Panc1 (cell line): ENCODE measurements at regions not wholly inside any gene's neighbourhood (a gene's known extent, or its start where the extent isn't known, plus 50 kb on each side); places are given as distances from the start of the nearest gene placed in this dataset.

Experiments
- POLR2AphosphoS5 ChIP-seq: IDR thresholded peaks from 2 replicates; pipeline ENCODE4 v1.6.1; 2012; ENCODE audit warnings: mild to moderate bottlenecking, low read depth, low read length, moderate library complexity
- TF ChIP-seq, protein P1 (sequence below): fragments of 450-650 bp; IDR thresholded peaks from 2 replicates; pipeline ENCODE4 v1.5.1; 2017; ENCODE audit warnings: mild to moderate bottlenecking
- TF ChIP-seq, protein P2 (sequence below), 2 experiments: IDR thresholded peaks; 2 replicates each; pipeline ENCODE4 v1.6.1; 2011 to 2012; ENCODE audit warnings: low read depth in 2 of 2, control low read depth in 1 of 2, low read length in 1 of 2, mild to moderate bottlenecking in 1 of 2, moderate library complexity in 1 of 2; ENCODE audit not compliant: insufficient read depth in 1 of 2

- TF ChIP-seq, protein P1, sequence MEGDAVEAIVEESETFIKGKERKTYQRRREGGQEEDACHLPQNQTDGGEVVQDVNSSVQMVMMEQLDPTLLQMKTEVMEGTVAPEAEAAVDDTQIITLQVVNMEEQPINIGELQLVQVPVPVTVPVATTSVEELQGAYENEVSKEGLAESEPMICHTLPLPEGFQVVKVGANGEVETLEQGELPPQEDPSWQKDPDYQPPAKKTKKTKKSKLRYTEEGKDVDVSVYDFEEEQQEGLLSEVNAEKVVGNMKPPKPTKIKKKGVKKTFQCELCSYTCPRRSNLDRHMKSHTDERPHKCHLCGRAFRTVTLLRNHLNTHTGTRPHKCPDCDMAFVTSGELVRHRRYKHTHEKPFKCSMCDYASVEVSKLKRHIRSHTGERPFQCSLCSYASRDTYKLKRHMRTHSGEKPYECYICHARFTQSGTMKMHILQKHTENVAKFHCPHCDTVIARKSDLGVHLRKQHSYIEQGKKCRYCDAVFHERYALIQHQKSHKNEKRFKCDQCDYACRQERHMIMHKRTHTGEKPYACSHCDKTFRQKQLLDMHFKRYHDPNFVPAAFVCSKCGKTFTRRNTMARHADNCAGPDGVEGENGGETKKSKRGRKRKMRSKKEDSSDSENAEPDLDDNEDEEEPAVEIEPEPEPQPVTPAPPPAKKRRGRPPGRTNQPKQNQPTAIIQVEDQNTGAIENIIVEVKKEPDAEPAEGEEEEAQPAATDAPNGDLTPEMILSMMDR = no peak
- TF ChIP-seq POLR2AphosphoS5 = no peak
- TF ChIP-seq, protein P2, sequence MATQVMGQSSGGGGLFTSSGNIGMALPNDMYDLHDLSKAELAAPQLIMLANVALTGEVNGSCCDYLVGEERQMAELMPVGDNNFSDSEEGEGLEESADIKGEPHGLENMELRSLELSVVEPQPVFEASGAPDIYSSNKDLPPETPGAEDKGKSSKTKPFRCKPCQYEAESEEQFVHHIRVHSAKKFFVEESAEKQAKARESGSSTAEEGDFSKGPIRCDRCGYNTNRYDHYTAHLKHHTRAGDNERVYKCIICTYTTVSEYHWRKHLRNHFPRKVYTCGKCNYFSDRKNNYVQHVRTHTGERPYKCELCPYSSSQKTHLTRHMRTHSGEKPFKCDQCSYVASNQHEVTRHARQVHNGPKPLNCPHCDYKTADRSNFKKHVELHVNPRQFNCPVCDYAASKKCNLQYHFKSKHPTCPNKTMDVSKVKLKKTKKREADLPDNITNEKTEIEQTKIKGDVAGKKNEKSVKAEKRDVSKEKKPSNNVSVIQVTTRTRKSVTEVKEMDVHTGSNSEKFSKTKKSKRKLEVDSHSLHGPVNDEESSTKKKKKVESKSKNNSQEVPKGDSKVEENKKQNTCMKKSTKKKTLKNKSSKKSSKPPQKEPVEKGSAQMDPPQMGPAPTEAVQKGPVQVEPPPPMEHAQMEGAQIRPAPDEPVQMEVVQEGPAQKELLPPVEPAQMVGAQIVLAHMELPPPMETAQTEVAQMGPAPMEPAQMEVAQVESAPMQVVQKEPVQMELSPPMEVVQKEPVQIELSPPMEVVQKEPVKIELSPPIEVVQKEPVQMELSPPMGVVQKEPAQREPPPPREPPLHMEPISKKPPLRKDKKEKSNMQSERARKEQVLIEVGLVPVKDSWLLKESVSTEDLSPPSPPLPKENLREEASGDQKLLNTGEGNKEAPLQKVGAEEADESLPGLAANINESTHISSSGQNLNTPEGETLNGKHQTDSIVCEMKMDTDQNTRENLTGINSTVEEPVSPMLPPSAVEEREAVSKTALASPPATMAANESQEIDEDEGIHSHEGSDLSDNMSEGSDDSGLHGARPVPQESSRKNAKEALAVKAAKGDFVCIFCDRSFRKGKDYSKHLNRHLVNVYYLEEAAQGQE (IDR thresholded peaks at IDR 0.05; ENCODE audit: insufficient read depth in 1 of 2, low read depth in 2 of 2, low read length in 1 of 2) = no peak
Measured at GRCh38 chr4:107094976-107095375, 58.9 kb upstream of the DKK2 start.
